ENCODE measurements at regions not wholly inside any gene's neighbourhood (a gene's known extent, or its start where the extent isn't known, plus 50 kb on each side); places are given as distances from the start of the nearest gene placed in this dataset.

DNA sequence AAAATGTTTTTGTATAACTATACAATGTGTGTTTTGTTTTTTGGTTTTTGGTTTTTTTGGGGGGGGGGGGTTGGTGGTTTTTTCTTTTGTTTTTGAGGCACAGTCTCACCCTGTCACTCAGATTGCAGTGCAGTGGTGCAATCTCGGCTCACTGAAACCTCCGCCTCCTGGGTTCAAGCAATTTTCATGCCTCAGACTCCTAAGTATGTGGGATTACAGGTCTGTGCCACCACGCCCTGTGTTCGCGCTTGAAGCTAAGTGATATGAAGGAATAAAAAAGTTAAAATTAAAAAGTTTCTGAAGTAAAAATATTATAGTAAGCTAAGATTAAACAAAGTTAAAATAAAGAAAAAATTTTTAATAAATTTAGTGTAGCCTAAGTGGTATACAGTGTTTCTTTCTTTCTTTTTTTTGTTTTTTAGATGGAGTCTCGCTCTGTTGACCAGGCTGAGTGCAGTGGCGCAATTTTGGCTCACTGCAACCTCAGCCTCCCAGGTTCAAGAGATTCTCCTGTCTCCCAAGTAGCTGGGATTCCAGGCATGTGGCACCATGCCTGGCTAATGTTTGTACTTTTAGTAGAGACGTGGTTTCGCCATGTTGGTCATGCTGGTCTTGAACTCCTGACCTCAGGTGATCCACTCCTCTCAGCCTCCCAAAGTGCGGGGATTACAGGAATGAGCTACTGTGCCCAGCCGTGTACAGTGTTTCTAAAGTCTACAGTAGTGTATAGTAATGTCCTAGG, 53.9 kb upstream of the TEX55 start:
- CTCF ChIA-PET, result interaction anchor here (1.2 kb wide), 1 partner anchor 208 kb away, joined by 4 read pairs; no protein-coding TSS in a partner anchor

DNA sequence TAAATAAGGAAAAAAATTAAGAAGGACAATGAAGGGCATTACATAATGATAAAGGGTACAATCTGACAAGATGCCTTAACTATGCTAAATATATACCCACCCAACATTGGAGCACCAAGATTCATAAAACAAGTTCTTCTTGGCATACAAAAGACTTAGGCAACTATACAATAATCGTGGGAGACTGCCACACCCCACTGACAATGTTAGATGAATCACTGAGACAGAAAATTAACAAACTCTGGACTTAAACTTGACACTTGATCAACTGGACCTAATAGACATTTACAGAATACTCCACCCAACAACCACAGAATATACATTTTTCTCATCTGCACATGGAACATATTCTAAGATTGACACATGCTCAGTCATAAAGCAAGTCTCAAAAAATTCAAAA, 53.2 kb upstream of the IGSF11 start:
- POLR2A ChIA-PET, result no interaction called here
- CTCF ChIA-PET, result no interaction called here

More for the DNA sequence above, 53.9 kb upstream of the TEX55 start:
- POLR2A ChIA-PET, result no interaction called here

DNA sequence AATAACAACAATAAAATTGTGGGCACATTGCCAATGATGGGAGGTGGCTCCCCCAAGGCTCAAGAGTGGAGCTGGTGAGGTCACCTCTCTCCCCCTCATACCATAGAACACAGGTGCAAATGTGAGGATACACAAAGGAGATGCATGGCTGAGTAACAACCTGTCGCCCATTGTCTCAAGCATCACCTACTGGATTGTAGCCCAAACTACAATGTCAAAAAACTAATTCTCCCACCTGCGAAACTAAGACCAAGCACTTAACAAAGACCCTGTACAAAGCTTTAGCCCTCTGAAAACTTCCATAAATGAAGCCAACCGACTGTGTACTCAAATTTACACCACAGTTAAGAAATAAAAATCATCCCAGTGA, 50.4 kb upstream of the IGSF11 start:
- ChIA-PET POLR2A (no interaction called here), CTCF (no interaction called here)

DNA sequence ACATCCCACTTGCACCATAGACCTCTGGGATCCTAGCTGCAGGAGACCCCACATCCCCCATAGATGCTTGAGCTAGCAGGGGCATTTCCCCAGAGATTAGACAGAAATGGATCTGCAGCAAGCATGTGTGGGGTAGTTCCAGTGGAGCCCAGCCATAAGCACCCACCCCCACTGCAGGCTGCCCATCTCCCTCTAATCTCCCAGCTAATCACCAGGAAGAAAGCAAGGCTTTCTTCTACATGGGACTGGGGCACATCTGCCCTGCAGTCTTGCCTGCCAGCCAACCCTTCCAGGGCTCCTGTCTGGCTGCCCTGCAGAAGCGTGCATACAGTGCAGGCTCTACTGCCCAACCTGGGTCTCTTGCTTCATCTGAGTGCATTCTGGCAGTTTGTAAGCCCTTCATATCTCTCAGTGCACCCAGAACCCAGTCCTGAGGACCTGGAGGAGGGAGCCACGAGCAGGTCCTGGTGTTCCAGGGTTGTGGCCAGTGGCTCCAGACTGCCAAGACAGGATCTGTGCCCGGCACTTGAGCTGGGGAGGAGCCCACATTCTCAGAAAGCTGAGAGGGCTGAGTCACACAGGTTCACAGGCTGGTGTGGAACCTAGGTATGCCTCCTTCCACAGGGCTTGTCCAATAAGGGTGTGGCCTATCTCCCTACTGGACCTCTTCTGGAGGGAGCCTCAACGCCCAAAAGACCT, 49.9 kb upstream of the IGSF11 start:
- ChIA-PET CTCF (no interaction called here), POLR2A (no interaction called here)
